Nucleus accumbens (tissue), 56 donors: ENCODE measurements at regions not wholly inside any gene's neighbourhood (a gene's known extent, or its start where the extent isn't known, plus 50 kb on each side); places are given as distances from the start of the nearest gene placed in this dataset.

Experiments used
- DNase-seq, 56 donors: peaks; one replicate each; lab custom pipeline; 2025; lab: John Stamatoyannopoulos, UW

DNA sequence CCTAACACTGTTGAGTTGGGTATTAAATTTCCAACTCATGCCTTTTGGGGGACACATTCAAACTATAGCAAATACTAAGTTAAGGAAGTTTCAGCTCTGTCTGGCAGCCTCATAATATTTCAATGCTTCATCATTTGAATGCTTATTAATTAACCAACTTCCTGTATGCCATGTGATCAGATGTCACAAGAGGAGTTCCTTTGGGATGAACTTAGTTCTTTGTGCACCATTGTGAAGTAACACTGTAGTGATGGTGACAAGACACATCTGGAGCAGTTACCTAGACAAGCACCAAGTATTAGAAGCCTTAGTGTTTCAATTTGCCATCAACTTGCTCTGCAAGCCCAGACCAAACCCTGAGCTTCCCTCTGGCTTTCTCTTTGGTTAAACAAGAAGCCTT is 90.7 kb upstream of the IL12B start:
- no peak for DNase-seq

- DNase-seq = peak in 6 of 56 donors; percentile 6 to 37 (median 22)
These were observed 92.1 kb upstream of the IL12B start for GRCh38 chr5:159422361-159422760.

- DNase-seq = no peak
These were observed 92.6 kb upstream of the IL12B start for GRCh38 chr5:159422910-159423309.

GRCh38 chr5:159424123-159424522 is 93.8 kb upstream of the IL12B start:
- no peak for DNase-seq

DNA sequence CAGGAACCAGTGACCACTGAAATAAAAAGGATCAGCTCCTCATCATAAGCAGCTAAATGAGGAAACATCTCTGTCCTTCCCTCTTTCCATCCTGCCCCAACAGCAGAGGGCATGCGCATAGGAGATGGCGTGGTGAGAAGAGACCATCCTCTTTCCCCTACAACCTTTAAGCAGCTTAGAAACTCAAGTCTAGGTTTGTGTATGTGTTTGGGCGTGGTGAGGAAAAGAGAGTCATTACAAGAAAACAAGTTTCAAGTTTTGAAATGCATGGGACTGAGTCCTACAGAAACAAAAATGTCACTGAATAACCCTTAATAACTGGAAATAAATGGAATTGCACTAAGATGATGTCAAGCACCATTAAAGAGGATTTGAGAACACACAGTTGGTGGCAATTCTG is 96.4 kb upstream of the IL12B start:
- no peak for DNase-seq

DNA sequence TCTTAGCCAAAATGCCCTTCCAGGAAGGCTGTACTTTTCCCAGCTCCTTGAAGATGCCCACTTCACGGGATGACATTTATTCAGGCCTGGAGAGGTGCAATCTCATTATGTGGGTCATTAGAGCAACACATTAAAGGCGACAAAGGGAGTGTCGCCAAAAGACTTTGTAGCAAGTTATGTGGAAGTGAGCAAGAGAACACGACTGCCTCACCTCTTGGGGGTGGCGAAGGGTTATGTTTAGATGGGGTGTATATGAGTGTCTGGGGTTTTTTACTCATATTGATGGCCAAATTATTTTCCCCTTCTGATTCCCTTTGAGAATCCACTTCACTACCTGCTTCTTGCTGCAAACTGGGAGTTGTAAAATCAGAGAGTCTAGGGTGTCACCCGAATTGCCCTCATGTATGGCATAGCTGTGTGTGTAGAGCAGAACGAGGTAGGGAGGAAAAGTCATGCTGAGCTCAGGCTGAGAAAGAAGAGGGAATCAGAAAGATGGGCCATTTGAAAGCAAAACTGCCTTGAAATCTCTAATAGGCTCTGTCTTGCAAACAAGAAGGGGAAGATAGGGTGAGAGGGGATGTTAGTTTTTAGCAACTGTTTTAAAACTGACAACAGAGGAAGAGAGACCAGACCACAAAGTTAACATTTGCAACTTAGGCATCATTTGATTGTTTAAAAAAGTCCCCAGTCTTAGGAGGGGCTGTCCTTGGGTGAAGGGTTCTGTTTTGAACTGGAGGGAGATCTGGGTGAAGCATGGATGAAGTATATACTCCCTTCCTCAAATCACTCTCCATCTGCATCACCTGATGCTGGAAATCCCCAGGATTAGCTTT is 97.1 kb upstream of the IL12B start:
- DNase-seq = no peak

DNA sequence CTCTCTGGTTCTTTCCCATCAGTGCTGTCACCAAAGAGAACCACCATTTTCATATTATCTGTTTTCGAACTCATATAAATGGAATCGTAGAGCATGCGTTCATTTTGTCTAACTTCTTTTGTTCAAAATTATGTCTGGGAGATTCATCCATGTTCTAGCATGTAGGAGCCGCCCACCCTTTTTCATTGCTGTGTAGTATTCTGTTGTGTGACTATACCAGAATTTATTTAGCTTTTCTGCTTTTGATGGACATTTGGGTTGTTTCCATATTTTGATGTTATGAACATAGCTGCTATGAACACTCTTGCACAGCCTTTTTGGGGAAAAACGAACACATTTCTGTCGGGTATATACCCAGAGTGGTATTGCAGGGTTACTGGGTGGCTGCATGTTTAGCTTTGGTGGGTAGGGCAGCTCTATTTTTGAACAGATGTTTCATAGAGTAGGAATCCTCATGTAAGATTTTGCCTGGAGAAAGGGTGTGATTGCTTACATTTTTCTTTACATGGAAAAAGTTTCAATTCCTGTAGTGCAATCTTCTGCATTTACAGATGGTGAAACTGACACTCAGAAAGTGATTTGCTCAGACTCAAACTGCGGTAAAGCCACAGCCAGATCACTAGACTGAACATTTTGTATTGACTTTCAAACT is 100.2 kb upstream of the IL12B start:
- no peak for DNase-seq

GRCh38 chr5:159435855-159436254 is 105.6 kb upstream of the IL12B start:
- DNase-seq = no peak

GRCh38 chr5:159438092-159438491 is 107.8 kb upstream of the IL12B start:
- no peak for DNase-seq

GRCh38 chr5:159439002-159439401 is 108.7 kb upstream of the IL12B start:
- no peak for DNase-seq

DNA sequence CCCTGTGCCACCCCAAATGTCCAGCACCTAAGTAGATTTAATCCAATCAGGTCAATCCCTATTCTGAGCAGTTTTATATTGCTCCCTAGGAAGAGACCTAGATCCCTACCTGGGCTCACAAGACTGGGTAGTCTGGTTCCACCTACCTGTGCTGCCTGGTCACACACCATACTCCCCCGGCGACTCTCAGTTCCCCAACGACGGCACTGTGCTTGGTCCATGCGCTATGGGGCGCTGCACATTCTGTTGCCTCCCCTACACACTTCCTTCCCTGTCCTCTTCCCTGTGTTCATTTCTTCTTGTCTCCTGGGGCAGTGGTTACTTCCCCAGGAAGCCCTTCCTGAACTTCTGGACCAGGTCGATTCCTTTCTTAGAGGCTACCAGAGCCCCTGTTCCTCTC is 109.9 kb upstream of the IL12B start:
- no peak for DNase-seq

GRCh38 chr5:159440968-159441367 is 110.7 kb upstream of the IL12B start:
- no peak for DNase-seq

DNA sequence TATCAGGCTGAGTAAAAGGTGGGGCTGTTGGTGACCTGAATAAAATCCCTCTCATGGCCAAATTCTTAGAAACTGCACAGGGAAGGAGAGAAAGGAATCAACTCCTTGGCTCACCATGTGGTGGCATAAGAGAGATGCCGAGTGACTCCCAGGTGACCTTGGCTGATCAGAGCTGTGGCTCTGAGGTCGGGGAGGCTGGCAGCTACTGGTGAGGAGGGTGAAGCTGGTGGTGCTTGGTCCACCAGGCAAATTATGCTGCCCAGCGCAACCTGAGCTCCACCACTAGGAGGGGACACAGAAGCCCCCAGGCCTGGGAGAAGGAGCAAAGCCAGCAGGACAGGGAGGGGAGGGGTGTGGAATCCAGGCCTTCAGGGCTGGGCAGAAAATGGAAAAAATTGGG is 111.2 kb upstream of the IL12B start:
- peak in 2 of 56 donors; percentile 6 to 8 for DNase-seq

DNA sequence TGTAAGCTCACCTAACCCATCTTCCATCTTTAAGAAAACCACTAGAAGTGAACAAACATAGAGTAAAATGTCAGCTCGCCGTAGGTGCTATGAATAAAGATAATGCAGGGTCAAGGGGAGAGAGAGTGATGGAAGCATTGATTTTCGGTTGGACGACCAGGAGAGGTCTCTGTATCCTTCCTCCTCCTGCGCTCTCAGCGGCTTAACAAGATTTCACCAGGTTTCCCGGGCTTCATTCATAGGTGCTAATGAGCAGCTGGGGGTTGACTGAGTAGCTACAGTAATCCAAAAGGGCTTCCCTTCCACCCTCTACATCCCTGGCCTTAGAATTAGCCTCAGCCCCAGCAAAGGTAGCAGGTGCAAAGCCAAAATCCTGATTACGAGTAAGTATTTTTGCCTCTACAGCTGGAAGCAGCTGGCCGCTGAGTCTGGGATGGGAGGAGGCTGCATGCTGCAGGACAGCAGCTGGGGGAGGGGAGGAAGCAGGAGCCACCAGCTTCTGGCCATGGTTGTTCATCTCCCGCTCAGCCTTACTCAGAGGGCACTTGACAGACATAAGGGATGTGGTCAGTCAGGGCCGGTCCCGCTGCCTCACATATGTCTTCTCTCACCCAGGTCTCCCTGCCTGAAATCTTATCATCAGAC is 112.0 kb upstream of the IL12B start:
- no peak for DNase-seq

DNA sequence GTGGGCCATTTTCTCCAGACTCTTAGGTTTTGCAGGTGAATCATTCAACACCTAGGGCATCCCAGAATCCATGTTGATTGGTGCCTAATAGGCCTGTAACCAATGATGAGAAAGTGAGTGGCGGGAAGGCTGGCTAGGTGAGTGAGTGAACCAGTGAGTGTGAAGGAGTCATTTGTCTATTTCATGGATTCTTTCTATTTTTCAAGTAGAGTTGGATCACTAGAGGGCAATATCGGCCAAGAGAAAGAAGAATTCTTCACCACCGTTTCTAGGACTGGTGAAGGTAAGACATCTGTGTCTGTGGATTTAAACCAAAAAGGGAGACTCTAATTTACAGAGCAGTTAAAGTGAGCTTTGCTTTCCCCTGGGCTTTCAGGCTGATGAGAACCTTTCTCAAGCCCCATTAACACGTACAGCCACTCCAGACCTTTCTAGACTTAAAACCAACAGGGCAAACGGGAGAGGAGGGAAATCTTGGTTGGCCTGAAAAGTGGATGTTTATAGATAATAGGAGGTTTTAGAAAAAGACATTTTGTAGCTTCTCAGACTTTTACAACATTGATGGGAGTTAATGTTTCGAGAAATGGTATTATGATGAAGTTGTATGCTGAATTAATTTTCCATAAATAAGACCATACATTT is 114.3 kb upstream of the IL12B start:
- peak in 1 of 56 donors; percentile 3 for DNase-seq

- no peak for DNase-seq
These were observed 116.8 kb upstream of the IL12B start for GRCh38 chr5:159447116-159447515.

DNA sequence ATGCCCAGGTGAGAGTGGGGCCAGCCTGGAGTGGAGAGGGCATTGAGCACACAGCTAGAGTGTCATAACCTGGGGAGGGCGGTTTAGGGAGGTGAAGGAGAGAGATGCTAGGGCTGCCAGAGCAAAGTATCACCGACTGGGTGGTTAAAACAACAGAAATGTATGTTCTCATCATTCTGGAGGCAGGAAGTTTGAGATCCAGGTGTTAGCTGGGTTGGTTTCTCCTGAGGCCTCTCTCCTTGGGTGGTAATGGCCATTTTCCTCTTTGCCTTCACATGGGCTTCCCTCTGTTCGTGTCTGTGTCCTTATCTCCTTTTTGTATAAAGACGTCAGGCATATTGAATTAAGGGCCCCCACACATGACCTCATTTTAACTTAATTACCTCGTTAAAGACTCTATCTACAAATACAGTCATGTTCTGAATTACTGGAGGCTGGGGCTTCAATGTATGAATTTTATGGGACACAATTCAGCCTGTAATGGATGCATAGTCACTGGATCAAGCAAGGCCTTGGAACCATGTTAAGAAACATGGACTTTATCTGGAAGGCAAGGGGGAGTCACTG is 118.6 kb upstream of the IL12B start:
- no peak for DNase-seq

GRCh38 chr5:159449925-159450324 is 119.6 kb upstream of the IL12B start:
- no peak for DNase-seq

GRCh38 chr5:159450417-159450816 is 120.1 kb upstream of the IL12B start:
- DNase-seq = no peak

DNA sequence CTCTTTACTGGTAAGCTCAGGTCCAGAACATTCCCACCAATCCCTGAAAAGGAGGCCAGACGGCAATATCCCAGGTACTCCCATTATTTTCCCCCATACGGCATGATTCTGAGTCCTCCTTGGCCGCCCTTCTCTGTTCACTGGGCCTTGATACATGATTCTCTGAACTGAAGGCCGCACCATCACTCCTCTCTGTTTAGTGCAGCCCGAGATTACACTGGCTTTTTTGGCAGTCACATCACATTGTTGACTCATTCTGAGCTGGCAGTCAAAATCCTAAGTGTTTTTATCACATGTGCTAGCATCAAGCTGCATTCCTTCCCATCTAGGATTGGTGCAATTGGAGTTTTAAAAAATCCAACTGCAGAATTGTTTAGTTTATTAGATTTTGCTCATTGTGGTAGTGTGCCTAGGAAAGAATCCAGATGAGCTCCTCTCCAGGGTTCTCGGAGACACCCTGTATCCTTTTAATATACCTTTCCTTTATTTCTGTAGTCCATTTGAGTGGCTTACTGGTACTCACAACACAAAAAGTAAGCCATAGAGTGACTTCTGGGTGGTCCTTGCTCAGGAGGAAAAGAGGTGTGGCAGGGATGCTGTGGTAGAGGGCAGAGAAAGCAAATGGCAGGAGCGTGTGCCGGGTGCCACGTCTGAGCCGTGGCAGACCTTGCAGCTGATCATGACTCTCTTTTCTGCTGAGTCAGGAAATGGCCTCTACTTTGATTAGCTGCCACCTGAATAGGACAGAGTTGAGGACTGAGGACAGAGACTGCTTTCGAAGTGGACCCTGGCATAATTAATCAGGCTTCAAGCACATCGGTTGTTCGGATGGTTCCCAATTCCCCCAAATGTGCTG is 121.1 kb upstream of the IL12B start:
- peak in 1 of 56 donors; percentile 3 for DNase-seq
